HepG2 (cell line): ENCODE measurements at regions not wholly inside any gene's neighbourhood (a gene's known extent, or its start where the extent isn't known, plus 50 kb on each side); places are given as distances from the start of the nearest gene placed in this dataset.
"Not testable (repeated sequence)": the region's sequence is repeated elsewhere in the genome, so short reads cannot be mapped to it uniquely, and the experiment has no call there.

ENCODE experiments used
- ATF7 ChIP-seq, 2 experiments: fragments of 450-650 bp in 1 of 2; sonication (generic) in 1 of 2; formaldehyde crosslinking in 1 of 2; IDR thresholded peaks; 2 replicates each; pipeline versions ENCODE4 v1.4.0 to v1.6.1; 2016 to 2020; ENCODE audit warnings: antibody characterized with exemption in 1 of 2, mild to moderate bottlenecking in 1 of 2, missing genetic modification reagents in 1 of 2
- BHLHE40 ChIP-seq: IDR thresholded peaks from 2 replicates; pipeline ENCODE4 v1.6.1; 2011; ENCODE audit warnings: low read length, improper control_type of control experiment
- CAMTA2 ChIP-seq: sonication (generic); formaldehyde crosslinking; IDR thresholded peaks from 2 replicates; pipeline ENCODE4 v1.4.0; 2020; ENCODE audit warnings: mild to moderate bottlenecking, missing genetic modification reagents, borderline replicate concordance
- CREB1 ChIP-seq, 2 experiments: fragments of 450-650 bp in 1 of 2; IDR thresholded peaks; 2 replicates each; pipeline ENCODE4 v1.6.1; 2016 to 2017; ENCODE audit warnings: control low read depth in 1 of 2, mild to moderate bottlenecking in 1 of 2, missing compliant biosample characterization in 1 of 2, missing genetic modification characterization in 1 of 2
- E2F1 ChIP-seq: sonication (generic); formaldehyde crosslinking; IDR thresholded peaks from 2 replicates; pipeline ENCODE4 v1.5.0; 2020; ENCODE audit warnings: missing genetic modification reagents
- NR1H2 ChIP-seq: sonication (generic); formaldehyde crosslinking; IDR thresholded peaks from 2 replicates; pipeline ENCODE4 v1.8.1; 2022; ENCODE audit warnings: low read depth, missing genetic modification reagents, borderline replicate concordance
- SUZ12 ChIP-seq: fragments of 150-350 bp; IDR thresholded peaks from 2 replicates; pipeline ENCODE4 v1.6.1; 2014; ENCODE audit warnings: low read depth, low read length
- ZFP90 ChIP-seq: sonication (generic); formaldehyde crosslinking; IDR thresholded peaks from 2 replicates; pipeline ENCODE4 v1.8.0; 2022; ENCODE audit warnings: missing genetic modification reagents, mild to moderate bottlenecking, inconsistent platforms, borderline replicate concordance
- ZNF317 ChIP-seq: sonication (generic); formaldehyde crosslinking; IDR thresholded peaks from 2 replicates; pipeline ENCODE4 v1.5.0; 2020; ENCODE audit warnings: mild to moderate bottlenecking, missing genetic modification reagents
- ZNF460 ChIP-seq: sonication (generic); formaldehyde crosslinking; IDR thresholded peaks from 2 replicates; pipeline ENCODE4 v1.5.1; 2020; ENCODE audit warnings: missing genetic modification reagents, mild to moderate bottlenecking, borderline replicate concordance
- ZSCAN21 ChIP-seq: sonication (generic); formaldehyde crosslinking; IDR thresholded peaks from 2 replicates; pipeline ENCODE4 v1.8.0; 2022; ENCODE audit warnings: mild to moderate bottlenecking, missing genetic modification reagents, moderate library complexity, borderline replicate concordance

DNA sequence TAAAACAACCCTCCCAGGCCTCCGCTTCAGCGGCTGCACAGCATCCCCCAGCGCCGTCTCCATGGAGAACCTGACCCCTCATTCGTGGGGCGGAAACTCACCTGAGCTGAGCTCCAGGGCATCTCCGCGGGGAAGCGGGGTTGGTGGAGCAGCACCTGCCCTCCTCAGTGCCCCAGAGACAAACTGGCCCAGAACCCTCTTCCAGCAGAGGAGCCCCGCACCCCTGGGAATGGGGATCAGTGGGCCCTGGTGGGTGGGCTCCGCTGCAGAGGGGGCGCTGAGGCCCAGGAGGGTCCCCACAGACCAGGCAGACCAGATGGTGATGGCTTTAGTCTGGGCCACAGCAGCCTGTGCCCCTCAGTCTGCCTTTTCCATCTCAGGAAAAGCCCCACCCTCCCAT is 261.2 kb downstream of the ADGRD1 start:
- not testable (repeated sequence) for TF ChIP-seq CAMTA2 (CRISPR knock-in tag); E2F1 (CRISPR knock-in tag); ATF7 (IDR thresholded peaks at IDR 0.05); ATF7 (CRISPR knock-in tag; IDR thresholded peaks at IDR 0.05); CREB1 (IDR thresholded peaks at IDR 0.05); CREB1 (CRISPR knock-in tag; IDR thresholded peaks at IDR 0.05); SUZ12; ZSCAN21 (CRISPR knock-in tag); ZNF317 (CRISPR knock-in tag); BHLHE40; NR1H2 (CRISPR knock-in tag); ZNF460 (CRISPR knock-in tag); ZFP90 (CRISPR knock-in tag)
